ENCODE measurements at regions not wholly inside any gene's neighbourhood (a gene's known extent, or its start where the extent isn't known, plus 50 kb on each side); places are given as distances from the start of the nearest gene placed in this dataset.

DNA sequence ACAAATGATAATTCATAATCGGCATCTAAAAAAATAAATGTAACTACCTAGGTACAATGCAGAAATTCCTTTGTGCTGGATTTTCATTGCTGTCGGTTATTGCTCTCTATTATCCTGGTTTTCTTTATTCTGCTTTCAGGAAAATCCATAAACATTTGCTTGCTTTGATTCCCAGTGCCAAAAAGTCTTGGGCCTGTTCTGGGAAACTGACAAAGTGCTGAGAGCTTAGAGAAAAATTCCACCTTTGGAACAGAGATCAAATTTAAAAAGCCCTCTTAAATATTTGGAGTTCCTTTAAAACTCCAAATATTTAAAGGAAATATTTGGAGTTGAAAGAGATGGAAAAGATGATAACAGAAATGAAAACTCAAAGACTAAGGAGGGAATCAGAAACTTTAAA lies 87.3 kb upstream of the ZBED5 start:
- no peak for DNase-seq

GRCh38 chr11:10943968-10944367 lies 86.1 kb upstream of the ZBED5 start:
- DNase-seq = no peak

DNA sequence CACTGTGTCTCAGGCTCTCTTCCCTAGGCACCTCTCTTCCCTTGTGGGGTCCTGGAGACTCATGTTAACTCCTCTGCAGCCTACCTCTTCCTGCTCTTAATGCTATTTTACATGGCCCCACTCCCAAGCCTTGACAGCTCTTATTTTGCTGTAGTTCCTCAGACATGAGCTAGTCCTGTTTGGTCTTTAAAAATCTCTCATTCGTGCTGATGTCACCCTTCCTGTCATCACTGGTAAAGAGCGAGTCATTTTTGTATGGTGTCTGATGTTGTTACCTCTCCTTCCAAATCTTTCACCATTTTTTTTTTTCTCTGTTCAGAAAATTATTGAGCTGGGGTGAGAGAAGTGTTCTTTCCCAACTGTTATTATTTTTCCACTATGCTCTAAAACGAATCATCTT lies 84.8 kb upstream of the ZBED5 start:
- DNase-seq = no peak

DNA sequence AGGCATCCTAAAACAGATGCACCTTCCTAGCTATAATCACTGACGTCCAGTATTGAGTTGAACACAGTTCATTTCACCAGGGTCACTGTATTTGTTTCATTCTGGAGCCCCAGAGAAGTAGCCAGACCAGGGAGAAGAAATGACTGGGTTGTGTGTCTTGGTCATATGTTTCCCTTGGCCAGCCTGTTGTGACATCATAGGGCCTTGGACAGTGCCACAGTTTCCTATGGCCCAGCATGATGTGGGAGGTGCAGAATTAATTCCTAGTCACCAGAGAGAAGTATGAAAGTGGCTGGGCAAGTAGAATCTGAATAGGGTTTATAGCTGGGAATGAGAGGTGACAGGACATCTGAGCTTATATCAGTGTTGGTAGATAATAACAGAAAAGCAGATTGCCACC lies 84.0 kb upstream of the ZBED5 start:
- DNase-seq = no peak

- DNase-seq = no peak
These were observed 83.6 kb upstream of the ZBED5 start for GRCh38 chr11:10941414-10941813.

GRCh38 chr11:10938650-10939387 lies 81.0 kb upstream of the ZBED5 start:
- DNase-seq = no peak

GRCh38 chr11:10938231-10938630 lies 80.4 kb upstream of the ZBED5 start:
- DNase-seq = no peak

GRCh38 chr11:10937385-10937771 lies 79.5 kb upstream of the ZBED5 start:
- DNase-seq = no peak

GRCh38 chr11:10936626-10937384 lies 79.0 kb upstream of the ZBED5 start:
- DNase-seq = no peak

- DNase-seq = no peak
These were observed 77.2 kb upstream of the ZBED5 start for GRCh38 chr11:10935015-10935559.

DNA sequence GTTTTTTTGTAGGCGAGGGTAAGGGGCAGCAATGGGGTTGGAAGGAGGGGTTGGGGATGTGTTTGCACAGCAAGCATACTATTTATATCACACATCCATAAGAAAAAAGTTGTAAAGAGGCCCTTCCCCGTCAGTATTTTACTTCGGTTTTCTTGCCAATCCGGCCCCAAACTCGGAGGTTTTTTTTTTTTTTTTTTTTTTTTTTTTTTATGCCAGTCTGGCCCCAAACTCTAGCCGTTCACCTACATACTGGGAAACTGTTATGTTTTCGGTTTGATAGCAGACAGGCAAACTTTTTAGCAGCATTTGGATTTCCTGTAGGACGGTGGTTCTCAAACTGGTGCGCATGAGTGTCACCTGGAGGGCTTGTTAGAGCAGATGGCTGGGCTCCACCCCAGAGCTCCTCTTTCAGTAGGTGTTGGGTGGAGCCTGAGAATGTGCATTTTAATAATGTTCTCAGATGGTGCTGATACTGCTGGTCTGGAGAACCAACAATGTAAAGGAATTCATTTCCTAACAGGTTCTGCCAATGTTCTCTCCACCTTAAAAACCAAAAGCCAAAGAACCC lies 76.5 kb upstream of the ZBED5 start:
- DNase-seq = no peak

- peak; percentile 85 for DNase-seq
These were observed 75.8 kb upstream of the ZBED5 start for GRCh38 chr11:10933455-10934292.

GRCh38 chr11:10932976-10933375 lies 75.1 kb upstream of the ZBED5 start:
- DNase-seq = no peak

GRCh38 chr11:10931761-10932670 lies 74.2 kb upstream of the ZBED5 start:
- no peak for DNase-seq

- DNase-seq = peak; percentile 66
These were observed 73.3 kb upstream of the ZBED5 start for GRCh38 chr11:10930972-10931760.

- DNase-seq = peak; percentile 32
These were observed 72.5 kb upstream of the ZBED5 start for GRCh38 chr11:10930224-10930971.

- no peak for DNase-seq
These were observed 69.7 kb upstream of the ZBED5 start for GRCh38 chr11:10927538-10927937.

GRCh38 chr11:10926801-10927211 lies 69.0 kb upstream of the ZBED5 start:
- no peak for DNase-seq

GRCh38 chr11:10925149-10925926 lies 67.5 kb upstream of the ZBED5 start:
- DNase-seq = no peak
